Tibial nerve (tissue), 4 donors: ENCODE measurements at regions not wholly inside any gene's neighbourhood (a gene's known extent, or its start where the extent isn't known, plus 50 kb on each side); places are given as distances from the start of the nearest gene placed in this dataset.
"Not testable (repeated sequence)": the region's sequence is repeated elsewhere in the genome, so short reads cannot be mapped to it uniquely, and the experiment has no call there.

Experiments used
- DNase-seq, 2 donors: peaks; one replicate each; pipeline ENCODE4 v3.0.0-alpha.2; 2019; ENCODE audit warnings: low spot score in 2 of 2
- H3K27ac ChIP-seq, 4 donors: fragments of 200-600 bp; sonication (generic) in 3 of 4; one replicate each; pipeline ENCODE4 v1.5.1; 2017 to 2019; ENCODE audit warnings: mild to moderate bottlenecking in 1 of 4
- H3K27me3 ChIP-seq, 2 donors: fragments of 200-600 bp; sonication (generic) in 1 of 2; one replicate each; pipeline versions ENCODE4 v1.5.1 to v1.6.0; 2017 to 2019
- H3K36me3 ChIP-seq, 3 donors: fragments of 200-600 bp; sonication (generic); one replicate each; pipeline ENCODE4 v1.5.1; 2018 to 2019
- H3K4me1 ChIP-seq, 4 donors: fragments of 200-600 bp; sonication (generic) in 3 of 4; one replicate each; pipeline ENCODE4 v1.5.1; 2017 to 2019
- H3K4me3 ChIP-seq, 4 donors: fragments of 200-600 bp; sonication (generic) in 3 of 4; one replicate each; pipeline ENCODE4 v1.5.1; 2017 to 2019; ENCODE audit warnings: mild to moderate bottlenecking in 1 of 4, moderate library complexity in 1 of 4
- H3K9me3 ChIP-seq, 4 donors: fragments of 200-600 bp; sonication (generic) in 3 of 4; one replicate each; pipeline ENCODE4 v1.5.1; 2017 to 2019
- EP300 ChIP-seq, 2 donors: sonication (generic); formaldehyde crosslinking; IDR thresholded peaks; one replicate each; pipeline ENCODE4 v1.6.1; 2017; ENCODE audit warnings: antibody characterized with exemption in 2 of 2, mild to moderate bottlenecking in 1 of 2
- POLR2A ChIP-seq, 2 donors: fragments of 450-650 bp; IDR thresholded peaks; one replicate each; pipeline ENCODE4 v1.6.1; 2017; ENCODE audit warnings: antibody characterized with exemption in 2 of 2, mild to moderate bottlenecking in 2 of 2, moderate library complexity in 2 of 2
- WGBS, 2 donors: methylation state at CpG; one replicate each; pipeline ENCODE4 v1.1.5; 2018; 5-methylcytosine and 5-hydroxymethylcytosine counted together
- TF ChIP-seq, protein P1 (sequence below), 5 experiments: fragments of 200-600 bp in 3 of 5; fragments of 450-650 bp in 2 of 5; sonication (generic) in 3 of 5; IDR thresholded peaks; one replicate each; pipeline ENCODE4 v1.5.1; 2016 to 2019; ENCODE audit warnings: antibody characterized with exemption in 5 of 5, mild to moderate bottlenecking in 3 of 5, moderate library complexity in 2 of 5

GRCh38 chr5:107002115-107002514, 668.6 kb downstream of the EFNA5 start:
- no peak for DNase-seq
- no peaks in the 10 kb centered on the region for H3K4me1 ChIP-seq
- no peaks in the 10 kb centered on the region for H3K36me3 ChIP-seq
- no peaks in the 10 kb centered on the region for H3K27me3 ChIP-seq
- peaks cover 0 to 18% (median 0%) of the 10 kb centered on the region in 4 donors for H3K9me3 ChIP-seq
- no peak for TF ChIP-seq POLR2A (IDR thresholded peaks at IDR 0.05)
- TF ChIP-seq, protein P1, sequence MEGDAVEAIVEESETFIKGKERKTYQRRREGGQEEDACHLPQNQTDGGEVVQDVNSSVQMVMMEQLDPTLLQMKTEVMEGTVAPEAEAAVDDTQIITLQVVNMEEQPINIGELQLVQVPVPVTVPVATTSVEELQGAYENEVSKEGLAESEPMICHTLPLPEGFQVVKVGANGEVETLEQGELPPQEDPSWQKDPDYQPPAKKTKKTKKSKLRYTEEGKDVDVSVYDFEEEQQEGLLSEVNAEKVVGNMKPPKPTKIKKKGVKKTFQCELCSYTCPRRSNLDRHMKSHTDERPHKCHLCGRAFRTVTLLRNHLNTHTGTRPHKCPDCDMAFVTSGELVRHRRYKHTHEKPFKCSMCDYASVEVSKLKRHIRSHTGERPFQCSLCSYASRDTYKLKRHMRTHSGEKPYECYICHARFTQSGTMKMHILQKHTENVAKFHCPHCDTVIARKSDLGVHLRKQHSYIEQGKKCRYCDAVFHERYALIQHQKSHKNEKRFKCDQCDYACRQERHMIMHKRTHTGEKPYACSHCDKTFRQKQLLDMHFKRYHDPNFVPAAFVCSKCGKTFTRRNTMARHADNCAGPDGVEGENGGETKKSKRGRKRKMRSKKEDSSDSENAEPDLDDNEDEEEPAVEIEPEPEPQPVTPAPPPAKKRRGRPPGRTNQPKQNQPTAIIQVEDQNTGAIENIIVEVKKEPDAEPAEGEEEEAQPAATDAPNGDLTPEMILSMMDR (IDR thresholded peaks at IDR 0.05) = no peak
- TF ChIP-seq EP300 (IDR thresholded peaks at IDR 0.05) = no peak
- H3K4me3 ChIP-seq = no peak overlapping the region
- no peak overlapping the region for H3K27ac ChIP-seq

DNA sequence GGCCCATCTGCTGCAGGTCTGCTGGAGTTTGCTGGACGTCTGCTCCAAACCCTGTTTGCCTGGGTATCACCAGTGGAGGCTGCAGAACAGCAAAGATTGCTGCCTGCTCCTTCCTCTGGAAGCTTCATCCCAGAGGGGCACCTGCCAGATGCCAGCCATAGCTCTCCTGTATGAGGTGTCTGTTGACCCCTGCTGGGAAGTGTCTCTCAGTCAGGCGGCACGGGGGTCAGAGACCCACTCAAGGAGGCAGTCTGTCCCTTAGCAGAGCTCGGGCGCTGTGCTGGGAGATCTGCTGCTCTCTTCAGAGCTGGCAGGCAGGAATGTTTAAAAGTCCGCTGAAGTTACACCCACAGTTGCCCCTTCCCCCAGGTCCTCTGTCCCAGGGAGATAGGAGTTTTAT, 671.2 kb downstream of the EFNA5 start:
- not testable (repeated sequence) for H3K27ac ChIP-seq, DNase-seq, H3K27me3 ChIP-seq, H3K36me3 ChIP-seq, H3K4me1 ChIP-seq, H3K4me3 ChIP-seq
- WGBS, 2 donors = 87 to 88% methylated on average over 3 to 6 of the region's 6 CpGs
- peaks cover 0 to 27% (median 0%) of the 10 kb centered on the region in 4 donors for H3K9me3 ChIP-seq

DNA sequence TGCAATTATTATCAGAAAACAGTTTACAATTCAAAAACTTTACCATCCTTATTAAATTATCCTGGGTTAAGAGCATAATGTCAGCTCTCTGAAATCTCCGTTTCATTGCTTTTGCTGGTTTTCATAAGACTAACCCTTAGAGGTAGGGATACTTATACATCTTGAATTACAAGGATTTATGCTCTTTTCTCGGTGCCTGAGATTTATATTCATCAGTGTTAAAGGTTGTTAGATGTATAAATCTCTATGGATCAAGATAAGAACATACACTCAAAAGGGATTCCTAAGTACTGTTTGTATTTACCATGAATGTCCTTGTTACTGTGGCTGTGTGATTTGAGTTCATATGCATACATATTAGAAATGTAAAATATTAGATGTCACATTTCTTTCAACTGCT, 684.7 kb downstream of the EFNA5 start:
- no peaks in the 10 kb centered on the region for H3K36me3 ChIP-seq
- TF ChIP-seq EP300 (IDR thresholded peaks at IDR 0.05) = no peak

GRCh38 chr5:106985174-106985573, 685.6 kb downstream of the EFNA5 start:
- no peak overlapping the region for H3K27ac ChIP-seq
- H3K36me3 ChIP-seq = no peaks in the 10 kb centered on the region
- no peaks in the 10 kb centered on the region for H3K9me3 ChIP-seq
- WGBS, 2 donors = 75 to 78% methylated on average over 6 of the region's 6 CpGs
- H3K27me3 ChIP-seq = no peaks in the 10 kb centered on the region
- TF ChIP-seq EP300 (IDR thresholded peaks at IDR 0.05) (no peak), POLR2A (IDR thresholded peaks at IDR 0.05) (no peak)
- TF ChIP-seq, protein P1 (IDR thresholded peaks at IDR 0.05) = no peak
- H3K4me3 ChIP-seq = no peak overlapping the region
- DNase-seq = no peak
- H3K4me1 ChIP-seq = no peaks in the 10 kb centered on the region

More for the DNA sequence above, 684.7 kb downstream of the EFNA5 start:
- Histone ChIP-seq H3K4me3 (no peak overlapping the region), H3K9me3 (no peaks in the 10 kb centered on the region), H3K27ac (no peak overlapping the region), H3K27me3 (no peaks in the 10 kb centered on the region), H3K4me1 (no peaks in the 10 kb centered on the region)
- no peak for DNase-seq
- 32 to 51% methylated on average over 2 of the region's 2 CpGs for WGBS, 2 donors

- H3K4me3 ChIP-seq, H3K4me1 ChIP-seq, H3K27ac ChIP-seq, H3K27me3 ChIP-seq, DNase-seq, H3K36me3 ChIP-seq, H3K9me3 ChIP-seq: not testable (repeated sequence)
- WGBS, 2 donors = 94% methylated on average over 11 of the region's 11 CpGs
These were observed 691.6 kb downstream of the EFNA5 start for GRCh38 chr5:106979178-106979577.

GRCh38 chr5:106978582-106979165, 692.1 kb downstream of the EFNA5 start:
- not testable (repeated sequence) for DNase-seq, H3K36me3 ChIP-seq, H3K4me3 ChIP-seq, H3K4me1 ChIP-seq, H3K27ac ChIP-seq, H3K27me3 ChIP-seq, H3K9me3 ChIP-seq
- WGBS, 2 donors = 90 to 93% methylated on average over 13 of the region's 13 CpGs

DNA sequence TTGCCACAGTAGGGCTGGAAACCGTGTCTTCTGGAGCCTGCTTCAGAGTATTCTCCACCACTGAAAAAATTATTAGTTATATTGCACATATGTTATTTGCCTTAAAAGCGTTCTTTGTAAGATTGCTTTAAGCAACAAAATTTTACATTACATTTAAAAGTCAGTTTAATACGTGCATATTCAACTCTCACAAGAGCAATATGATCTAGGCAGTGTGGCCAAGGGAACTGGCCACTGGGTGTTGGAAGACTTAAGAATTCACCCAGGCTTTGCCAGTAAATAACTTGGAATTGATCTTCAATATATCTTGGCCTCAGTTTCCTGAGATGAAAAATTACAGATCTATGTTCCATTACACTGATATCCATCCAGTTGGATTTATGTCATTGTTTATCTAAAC, 694.4 kb downstream of the EFNA5 start:
- 83% methylated on average over 3 of the region's 3 CpGs for WGBS, 2 donors
- H3K9me3 ChIP-seq = no peaks in the 10 kb centered on the region
- no peaks in the 10 kb centered on the region for H3K27me3 ChIP-seq

More for the DNA sequence above, 694.4 kb downstream of the EFNA5 start:
- Histone ChIP-seq H3K36me3 (no peaks in the 10 kb centered on the region), H3K4me3 (no peak overlapping the region), H3K4me1 (no peaks in the 10 kb centered on the region), H3K27ac (no peak overlapping the region)
- TF ChIP-seq, protein P1 (IDR thresholded peaks at IDR 0.05) = no peak
- TF ChIP-seq EP300 (IDR thresholded peaks at IDR 0.05) (no peak), POLR2A (IDR thresholded peaks at IDR 0.05) (no peak)
- no peak for DNase-seq
